Bronchial epithelial cell (primary cell): ENCODE measurements at regions not wholly inside any gene's neighbourhood (a gene's known extent, or its start where the extent isn't known, plus 50 kb on each side); places are given as distances from the start of the nearest gene placed in this dataset.
A peak's percentile ranks its signal among the peaks of the same experiment; 100 is the strongest.

Experiments used
- DNase-seq: peaks from one replicate; pipeline ENCODE4 v3.0.0-alpha.2; 2010; ENCODE audit warnings: low read depth
- FAIRE-seq: peaks from 2 replicates; lab custom pipeline; 2011; peaks lifted over from hg19 to GRCh38; lab: Jason Lieb, UNC
- H3K27me3 ChIP-seq: 2 replicates; pipeline ENCODE4 v1.5.1; 2011; ENCODE audit warnings: low read length; ENCODE audit not compliant: control insufficient read depth, insufficient read depth
- H3K36me3 ChIP-seq: 2 replicates; pipeline ENCODE4 v1.5.1; 2011; ENCODE audit warnings: low read length; ENCODE audit not compliant: control insufficient read depth, insufficient read depth
- H3K4me3 ChIP-seq: 2 replicates; pipeline ENCODE4 v1.5.1; 2011; ENCODE audit warnings: mild to moderate bottlenecking, low read depth, low read length, control low read depth
- CTCF ChIP-seq: IDR thresholded peaks from 2 replicates; pipeline ENCODE4 v1.5.1; 2011; ENCODE audit warnings: mild to moderate bottlenecking, moderate library complexity, low read length, control low read depth, inconsistent platforms; ENCODE audit not compliant: insufficient read depth, severe bottlenecking

- DNase-seq: no peak
- Histone ChIP-seq H3K4me3 (no peak overlapping the region), H3K27me3 (no peaks in the 10 kb centered on the region), H3K36me3 (no peaks in the 10 kb centered on the region)
- no peak for FAIRE-seq
- TF ChIP-seq CTCF: no peak
Observed at GRCh38 chr6:51463321-51463720, 624.1 kb downstream of the PKHD1 start.

- FAIRE-seq: no peak
- no peak overlapping the region for H3K4me3 ChIP-seq
Observed at GRCh38 chr6:51464956-51465355, 622.5 kb downstream of the PKHD1 start.

GRCh38 chr6:51466427-51466826, 621.0 kb downstream of the PKHD1 start:
- Histone ChIP-seq H3K36me3 (no peaks in the 10 kb centered on the region), H3K4me3 (no peak overlapping the region), H3K27me3 (no peaks in the 10 kb centered on the region)
- no peak for DNase-seq
- FAIRE-seq: no peak
- no peak for TF ChIP-seq CTCF

More at GRCh38 chr6:51464956-51465355, 622.5 kb downstream of the PKHD1 start:
- TF ChIP-seq CTCF: no peak
- no peaks in the 10 kb centered on the region for H3K36me3 ChIP-seq
- no peaks in the 10 kb centered on the region for H3K27me3 ChIP-seq
- DNase-seq: no peak

GRCh38 chr6:51467231-51467952, 620.0 kb downstream of the PKHD1 start:
- no peak for TF ChIP-seq CTCF
- H3K27me3 ChIP-seq: no peaks in the 10 kb centered on the region
- no peak for FAIRE-seq

GRCh38 chr6:51468704-51469103, 618.7 kb downstream of the PKHD1 start:
- no peak for FAIRE-seq
- Histone ChIP-seq H3K4me3 (no peak overlapping the region), H3K27me3 (no peaks in the 10 kb centered on the region), H3K36me3 (no peaks in the 10 kb centered on the region)
- DNase-seq: peak; percentile 31
- TF ChIP-seq CTCF: no peak

More at GRCh38 chr6:51467231-51467952, 620.0 kb downstream of the PKHD1 start:
- H3K36me3 ChIP-seq: no peaks in the 10 kb centered on the region
- DNase-seq: peak; percentile 27
- H3K4me3 ChIP-seq: no peak overlapping the region
